PC-3 (cell line): ENCODE measurements at regions not wholly inside any gene's neighbourhood (a gene's known extent, or its start where the extent isn't known, plus 50 kb on each side); places are given as distances from the start of the nearest gene placed in this dataset.

Experiments used
- ATAC-seq: fragments of 200-7000 bp; cut with Tn5 transposase; 2 replicates; pipeline ENCODE4 v1.9.1; 2020; ENCODE audit warnings: mild to moderate bottlenecking, moderate library complexity
- BruUV-seq: library from RNA; stranded (reverse); fragments of 400-500 nt; replicated peaks from 2 replicates; lab custom pipeline; 2021; lab: Mats Ljungman, UMichigan
- CTCF ChIA-PET: fragments of 300-600 bp; sonication (Branson Sonifier 250); formaldehyde crosslinking; loops from one replicate; lab custom pipeline; 2022; ENCODE audit warnings: antibody characterized with exemption; lab: Charles Lee
- POLR2A ChIA-PET: fragments of 300-600 bp; sonication (Branson Sonifier 250); formaldehyde crosslinking; loops from one replicate; lab custom pipeline; 2022; ENCODE audit warnings: antibody characterized with exemption; ENCODE audit not compliant: unreplicated experiment; lab: Charles Lee
- DNase-seq: peaks from one replicate; pipeline ENCODE4 v3.0.0-alpha.2; 2015
- H2AFZ ChIP-seq: fragments of 300-600 bp; sonication (generic); 2 replicates; pipeline ENCODE4 v1.6.0; 2016; ENCODE audit warnings: antibody characterized with exemption, low read length
- H3F3A ChIP-seq: fragments of 300-600 bp; sonication (generic); one replicate; pipeline ENCODE4 v1.6.0; 2017; ENCODE audit warnings: antibody characterized with exemption, low read length, control low read depth, mild to moderate bottlenecking; ENCODE audit not compliant: unreplicated experiment
- H3K27ac ChIP-seq: fragments of 300-600 bp; sonication (generic); 2 replicates; pipeline ENCODE4 v1.5.1; 2016; ENCODE audit warnings: mild to moderate bottlenecking, low read length
- H3K27me3 ChIP-seq: fragments of 300-600 bp; sonication (generic); 2 replicates; pipeline ENCODE4 v1.6.1; 2016; ENCODE audit warnings: low read length, mixed read lengths
- H3K36me3 ChIP-seq: fragments of 300-600 bp; sonication (generic); 2 replicates; pipeline ENCODE4 v1.6.1; 2016; ENCODE audit warnings: low read depth, mixed run types, low read length, mixed read lengths
- H3K4me1 ChIP-seq: fragments of 300-600 bp; sonication (generic); 2 replicates; pipeline ENCODE4 v1.5.1; 2016; ENCODE audit warnings: low read length; ENCODE audit not compliant: insufficient read depth
- H3K4me2 ChIP-seq: fragments of 300-600 bp; sonication (generic); 2 replicates; pipeline ENCODE4 v1.6.0; 2016; ENCODE audit warnings: low read length
- H3K4me3 ChIP-seq: fragments of 300-600 bp; sonication (generic); 2 replicates; pipeline ENCODE4 v1.5.1; 2016; ENCODE audit warnings: mild to moderate bottlenecking, low read length, mixed read lengths
- H3K79me2 ChIP-seq: fragments of 300-600 bp; sonication (generic); 2 replicates; pipeline ENCODE4 v1.6.1; 2017; ENCODE audit warnings: low read length, mixed read lengths
- H3K9ac ChIP-seq: fragments of 300-600 bp; sonication (generic); 2 replicates; pipeline ENCODE4 v1.6.0; 2016; ENCODE audit warnings: mild to moderate bottlenecking, low read length
- H3K9me2 ChIP-seq: fragments of 300-600 bp; sonication (generic); replicated peaks from 2 replicates; pipeline ENCODE4 v1.6.1; 2016; ENCODE audit warnings: mixed run types, low read length, mixed read lengths
- H3K9me3 ChIP-seq: fragments of 300-600 bp; sonication (generic); 2 replicates; pipeline ENCODE4 v1.6.1; 2016; ENCODE audit warnings: low read length, mixed read lengths
- H4K20me1 ChIP-seq: fragments of 300-600 bp; sonication (generic); 2 replicates; pipeline ENCODE4 v1.6.1; 2016; ENCODE audit warnings: low read length, mixed read lengths
- CTCF ChIP-seq: fragments of 300-600 bp; sonication (generic); conservative IDR thresholded peaks from 2 replicates; pipeline ENCODE4 v1.5.1; 2017; ENCODE audit warnings: antibody characterized with exemption, low read depth, mild to moderate bottlenecking, low read length
- EZH2 ChIP-seq: fragments of 300-600 bp; sonication (generic); IDR thresholded peaks from one replicate; pipeline ENCODE4 v1.6.1; 2017; ENCODE audit warnings: antibody characterized with exemption, mild to moderate bottlenecking, low read length; ENCODE audit not compliant: unreplicated experiment
- EZH2phosphoT487 ChIP-seq: fragments of 300-600 bp; sonication (generic); IDR thresholded peaks from 2 replicates; pipeline ENCODE4 v1.6.1; 2018; ENCODE audit warnings: mild to moderate bottlenecking, antibody characterized with exemption, low read length, borderline replicate concordance
- intact Hi-C: fragments of 100-400 bp; cut with micrococcal nuclease; formaldehyde crosslinking; loops from 2 replicates; pipeline ENCODE4 v1.9.0; 2023

GRCh38 chr2:237154884-237155851 lies 69.5 kb downstream of the COPS8 start:
- Histone ChIP-seq H4K20me1 (no peaks in the 10 kb centered on the region), H2AFZ (no peak overlapping the region), H3K4me1 (no peaks in the 10 kb centered on the region), H3F3A (no peaks in the 10 kb centered on the region), H3K27ac (no peak overlapping the region), H3K79me2 (no peaks in the 10 kb centered on the region), H3K9me2 (no peaks in the 10 kb centered on the region), H3K27me3 (no peaks in the 10 kb centered on the region), H3K9ac (no peak overlapping the region), H3K36me3 (no peaks in the 10 kb centered on the region), H3K4me2 (no peak overlapping the region), H3K9me3 (no peaks in the 10 kb centered on the region), H3K4me3 (no peak overlapping the region)
- intact Hi-C loops: loop anchor here (5.0 kb wide), 1 partner anchor 257 kb away; the partner anchor contains the start of gene COL6A3
- no peak for TF ChIP-seq CTCF
- TF ChIP-seq EZH2: no peak
- TF ChIP-seq EZH2phosphoT487: no peak
- CTCF ChIA-PET: interaction anchor here (0.6 kb wide), 1 partner anchor 10 kb away, joined by 5 read pairs; no protein-coding TSS in a partner anchor
- POLR2A ChIA-PET: no interaction called here
- BruUV-seq: no TSS peak
- DNase-seq (no peak), ATAC-seq (no peak)

GRCh38 chr2:237156031-237156856 lies 70.6 kb downstream of the COPS8 start:
- intact Hi-C loops: no loop called here
- DNase-seq: no peak
- no TSS peak for BruUV-seq
- H3K4me1 ChIP-seq: no peaks in the 10 kb centered on the region
- no peaks in the 10 kb centered on the region for H3K79me2 ChIP-seq
- no peaks in the 10 kb centered on the region for H3K9me2 ChIP-seq
- POLR2A ChIA-PET: interaction anchor here (0.6 kb wide), 1 partner anchor 345 kb away, joined by 3 read pairs; no protein-coding TSS in a partner anchor
- no peaks in the 10 kb centered on the region for H3K9me3 ChIP-seq
- H3K36me3 ChIP-seq: no peaks in the 10 kb centered on the region
- H4K20me1 ChIP-seq: no peaks in the 10 kb centered on the region
- H2AFZ ChIP-seq: no peak overlapping the region
- no peak overlapping the region for H3K4me2 ChIP-seq
- TF ChIP-seq CTCF (no peak), EZH2 (no peak), EZH2phosphoT487 (no peak)
- H3F3A ChIP-seq: no peaks in the 10 kb centered on the region
- no peak overlapping the region for H3K27ac ChIP-seq
- ATAC-seq: no peak
- H3K4me3 ChIP-seq: no peak overlapping the region
- no peaks in the 10 kb centered on the region for H3K27me3 ChIP-seq
- CTCF ChIA-PET: no interaction called here
- H3K9ac ChIP-seq: no peak overlapping the region
